Peyer's patch (tissue), 4 donors: ENCODE measurements at regions not wholly inside any gene's neighbourhood (a gene's known extent, or its start where the extent isn't known, plus 50 kb on each side); places are given as distances from the start of the nearest gene placed in this dataset.

Experiments
- POLR2A ChIP-seq, 2 donors: fragments of 450-650 bp; IDR thresholded peaks; one replicate each; pipeline ENCODE4 v1.5.1; 2017; ENCODE audit warnings: antibody characterized with exemption in 2 of 2, mild to moderate bottlenecking in 2 of 2, moderate library complexity in 2 of 2
- TF ChIP-seq, protein P1 (sequence below), 6 experiments: fragments of 450-650 bp in 4 of 6; fragments of 200-600 bp in 2 of 6; sonication (generic) in 1 of 6; IDR thresholded peaks; one replicate each; pipeline ENCODE4 v1.5.1; 2017 to 2019; ENCODE audit warnings: antibody characterized with exemption in 6 of 6, mild to moderate bottlenecking in 3 of 6, moderate library complexity in 1 of 6

DNA sequence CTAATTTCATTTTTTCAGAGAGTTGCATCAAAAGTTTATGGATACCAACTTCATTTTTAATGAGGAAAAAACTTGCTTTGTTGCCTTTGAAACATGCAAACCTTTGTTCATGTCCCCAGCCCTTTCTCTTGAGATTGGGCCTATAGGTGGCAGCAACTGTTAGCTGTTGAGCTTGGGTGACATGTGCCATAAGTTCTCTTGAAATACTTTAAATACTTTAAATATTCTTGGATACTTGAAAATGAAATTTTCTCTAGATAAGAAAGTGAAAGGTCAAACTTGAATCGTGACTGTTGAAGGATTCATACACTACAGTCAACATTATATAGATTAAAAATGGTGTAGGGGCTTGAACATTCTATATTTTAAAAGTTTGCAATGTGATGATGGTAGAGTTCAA lies 294.9 kb downstream of the NDFIP2 start:
- TF ChIP-seq, protein P1, sequence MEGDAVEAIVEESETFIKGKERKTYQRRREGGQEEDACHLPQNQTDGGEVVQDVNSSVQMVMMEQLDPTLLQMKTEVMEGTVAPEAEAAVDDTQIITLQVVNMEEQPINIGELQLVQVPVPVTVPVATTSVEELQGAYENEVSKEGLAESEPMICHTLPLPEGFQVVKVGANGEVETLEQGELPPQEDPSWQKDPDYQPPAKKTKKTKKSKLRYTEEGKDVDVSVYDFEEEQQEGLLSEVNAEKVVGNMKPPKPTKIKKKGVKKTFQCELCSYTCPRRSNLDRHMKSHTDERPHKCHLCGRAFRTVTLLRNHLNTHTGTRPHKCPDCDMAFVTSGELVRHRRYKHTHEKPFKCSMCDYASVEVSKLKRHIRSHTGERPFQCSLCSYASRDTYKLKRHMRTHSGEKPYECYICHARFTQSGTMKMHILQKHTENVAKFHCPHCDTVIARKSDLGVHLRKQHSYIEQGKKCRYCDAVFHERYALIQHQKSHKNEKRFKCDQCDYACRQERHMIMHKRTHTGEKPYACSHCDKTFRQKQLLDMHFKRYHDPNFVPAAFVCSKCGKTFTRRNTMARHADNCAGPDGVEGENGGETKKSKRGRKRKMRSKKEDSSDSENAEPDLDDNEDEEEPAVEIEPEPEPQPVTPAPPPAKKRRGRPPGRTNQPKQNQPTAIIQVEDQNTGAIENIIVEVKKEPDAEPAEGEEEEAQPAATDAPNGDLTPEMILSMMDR (IDR thresholded peaks at IDR 0.05) = peak in 5 of 6 experiments; percentile 13 to 72 (median 63)
- TF ChIP-seq POLR2A (IDR thresholded peaks at IDR 0.05) = no peak
